SK-N-SH (cell line): ENCODE measurements at regions not wholly inside any gene's neighbourhood (a gene's known extent, or its start where the extent isn't known, plus 50 kb on each side); places are given as distances from the start of the nearest gene placed in this dataset.

Experiments used
- FOXJ3 ChIP-seq: sonication (generic); formaldehyde crosslinking; IDR thresholded peaks from 2 replicates; pipeline ENCODE4 v1.5.1; 2020; ENCODE audit warnings: mild to moderate bottlenecking, missing genetic modification reagents
- FOXM1 ChIP-seq: IDR thresholded peaks from 2 replicates; pipeline ENCODE4 v1.4.0; 2012; ENCODE audit warnings: low read depth, mild to moderate bottlenecking
- GATA2 ChIP-seq: sonication (generic); formaldehyde crosslinking; IDR thresholded peaks from 2 replicates; pipeline ENCODE4 v1.5.0; 2020; ENCODE audit warnings: mild to moderate bottlenecking, missing genetic modification reagents
- MXI1 ChIP-seq: IDR thresholded peaks from 2 replicates; pipeline ENCODE4 v1.6.1; 2012; ENCODE audit warnings: mild to moderate bottlenecking, low read depth, low read length, improper control_type of control experiment
- POLR2AphosphoS5 ChIP-seq: IDR thresholded peaks from 2 replicates; pipeline ENCODE4 v1.6.1; 2012; ENCODE audit warnings: low read depth, low read length
- RAD21 ChIP-seq: IDR thresholded peaks from 2 replicates; pipeline ENCODE4 v1.6.1; 2012; ENCODE audit warnings: mild to moderate bottlenecking, low read length
- YY1 ChIP-seq: IDR thresholded peaks from 2 replicates; pipeline ENCODE4 v1.4.0; 2012; ENCODE audit warnings: low read depth, mild to moderate bottlenecking
- TF ChIP-seq, protein P1 (sequence below): fragments of 200-600 bp; sonication (generic); IDR thresholded peaks from 2 replicates; pipeline ENCODE4 v1.6.1; 2017; ENCODE audit warnings: antibody characterized with exemption, mild to moderate bottlenecking, moderate library complexity
- TF ChIP-seq, protein P2 (sequence below): IDR thresholded peaks from 2 replicates; pipeline ENCODE4 v1.4.0; 2012; ENCODE audit warnings: low read depth

- no peak for TF ChIP-seq FOXM1
- TF ChIP-seq, protein P1, sequence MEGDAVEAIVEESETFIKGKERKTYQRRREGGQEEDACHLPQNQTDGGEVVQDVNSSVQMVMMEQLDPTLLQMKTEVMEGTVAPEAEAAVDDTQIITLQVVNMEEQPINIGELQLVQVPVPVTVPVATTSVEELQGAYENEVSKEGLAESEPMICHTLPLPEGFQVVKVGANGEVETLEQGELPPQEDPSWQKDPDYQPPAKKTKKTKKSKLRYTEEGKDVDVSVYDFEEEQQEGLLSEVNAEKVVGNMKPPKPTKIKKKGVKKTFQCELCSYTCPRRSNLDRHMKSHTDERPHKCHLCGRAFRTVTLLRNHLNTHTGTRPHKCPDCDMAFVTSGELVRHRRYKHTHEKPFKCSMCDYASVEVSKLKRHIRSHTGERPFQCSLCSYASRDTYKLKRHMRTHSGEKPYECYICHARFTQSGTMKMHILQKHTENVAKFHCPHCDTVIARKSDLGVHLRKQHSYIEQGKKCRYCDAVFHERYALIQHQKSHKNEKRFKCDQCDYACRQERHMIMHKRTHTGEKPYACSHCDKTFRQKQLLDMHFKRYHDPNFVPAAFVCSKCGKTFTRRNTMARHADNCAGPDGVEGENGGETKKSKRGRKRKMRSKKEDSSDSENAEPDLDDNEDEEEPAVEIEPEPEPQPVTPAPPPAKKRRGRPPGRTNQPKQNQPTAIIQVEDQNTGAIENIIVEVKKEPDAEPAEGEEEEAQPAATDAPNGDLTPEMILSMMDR = no peak
- TF ChIP-seq MXI1 = no peak
- TF ChIP-seq, protein P2, sequence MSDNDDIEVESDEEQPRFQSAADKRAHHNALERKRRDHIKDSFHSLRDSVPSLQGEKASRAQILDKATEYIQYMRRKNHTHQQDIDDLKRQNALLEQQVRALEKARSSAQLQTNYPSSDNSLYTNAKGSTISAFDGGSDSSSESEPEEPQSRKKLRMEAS = no peak
- no peak for TF ChIP-seq GATA2 (CRISPR knock-in tag)
- no peak for TF ChIP-seq POLR2AphosphoS5
- no peak for TF ChIP-seq YY1
- TF ChIP-seq RAD21 = no peak
- no peak for TF ChIP-seq FOXJ3
Measured at GRCh38 chr6:56720882-56721281, 78.2 kb upstream of the DST start.
